GM12892 (cell line): ENCODE measurements at regions not wholly inside any gene's neighbourhood (a gene's known extent, or its start where the extent isn't known, plus 50 kb on each side); places are given as distances from the start of the nearest gene placed in this dataset.

Experiments used
- POLR2A ChIP-seq: IDR thresholded peaks from 2 replicates; pipeline ENCODE4 v1.6.1; 2011; ENCODE audit warnings: low read depth, low read length, control low read depth
- POLR2AphosphoS5 ChIP-seq: IDR thresholded peaks from 2 replicates; pipeline ENCODE4 v1.6.1; 2011; ENCODE audit warnings: low read depth, low read length, control low read depth
- TAF1 ChIP-seq: IDR thresholded peaks from 2 replicates; pipeline ENCODE4 v1.6.1; 2011; ENCODE audit warnings: low read depth, mild to moderate bottlenecking, control low read depth, low read length, borderline replicate concordance

DNA sequence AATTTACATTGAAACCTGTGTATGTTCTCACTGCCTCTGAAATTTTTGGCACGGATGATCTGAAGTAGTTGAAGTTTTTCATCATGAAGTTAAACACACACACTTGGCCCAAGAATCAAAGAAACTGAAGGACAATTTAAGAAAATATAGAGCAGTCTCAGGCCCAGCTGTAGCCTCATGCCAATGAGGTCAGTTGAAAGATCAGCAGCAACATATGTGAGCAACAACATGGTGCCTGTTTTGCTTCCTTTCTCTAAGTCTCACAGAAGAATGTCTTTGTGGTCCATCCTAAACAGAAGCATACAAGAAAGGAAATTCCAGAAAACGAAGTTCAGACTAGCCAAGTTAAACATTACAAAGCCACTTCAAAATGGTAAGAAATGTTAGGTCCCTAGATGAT, 1737.2 kb downstream of the MAT2B start:
- TF ChIP-seq TAF1 (no peak), POLR2A (no peak), POLR2AphosphoS5 (no peak)
